Large intestine (tissue), 3 donors: ENCODE measurements at regions not wholly inside any gene's neighbourhood (a gene's known extent, or its start where the extent isn't known, plus 50 kb on each side); places are given as distances from the start of the nearest gene placed in this dataset.

Experiments used
- DNase-seq, 2 donors: peaks; one replicate each; pipeline versions ENCODE4 v3.0.0 to v3.0.0-alpha.2; 2013
- H3K27ac ChIP-seq: one replicate; pipeline ENCODE4 v1.5.1; 2013; ENCODE audit warnings: low read length
- H3K27me3 ChIP-seq: 2 replicates; pipeline ENCODE4 v1.6.1; 2013; ENCODE audit warnings: low read length; ENCODE audit not compliant: control insufficient read depth, insufficient read depth
- H3K36me3 ChIP-seq: 2 replicates; pipeline ENCODE4 v1.6.1; 2013; ENCODE audit warnings: low read length; ENCODE audit not compliant: control insufficient read depth, insufficient read depth
- H3K4me1 ChIP-seq: one replicate; pipeline ENCODE4 v1.6.1; 2013; ENCODE audit warnings: low read length; ENCODE audit not compliant: control insufficient read depth, insufficient read depth
- H3K4me3 ChIP-seq: one replicate; pipeline ENCODE4 v1.5.1; 2013; ENCODE audit warnings: low read length
- H3K9me3 ChIP-seq: one replicate; pipeline ENCODE4 v1.6.1; 2013; ENCODE audit warnings: mild to moderate bottlenecking, low read depth, low read length, moderate library complexity; ENCODE audit not compliant: control insufficient read depth
- WGBS: methylation state at CpG from one replicate; pipeline ENCODE4 v1.1.5; 2013; ENCODE audit warnings: low lambda C conversion rate; ENCODE audit not compliant: insufficient coverage; 5-methylcytosine and 5-hydroxymethylcytosine counted together

GRCh38 chr6:2542101-2542857 is 208.4 kb downstream of the MYLK4 start:
- no CpG with 5 or more reads among the region's 8 CpGs for WGBS
- Histone ChIP-seq H3K4me1 (peaks cover 21% of the 10 kb centered on the region), H3K36me3 (no peaks in the 10 kb centered on the region), H3K4me3 (no peak overlapping the region), H3K27me3 (no peaks in the 10 kb centered on the region), H3K9me3 (peaks cover 11% of the 10 kb centered on the region), H3K27ac (peak overlapping the region; percentile 90)
- no peak for DNase-seq

GRCh38 chr6:2536451-2536850 is 214.3 kb downstream of the MYLK4 start:
- peaks cover 4% of the 10 kb centered on the region for H3K9me3 ChIP-seq
- no peaks in the 10 kb centered on the region for H3K27me3 ChIP-seq
- no peaks in the 10 kb centered on the region for H3K36me3 ChIP-seq
- H3K27ac ChIP-seq, result peak overlapping the region; percentile 3
- no CpG with 5 or more reads among the region's 6 CpGs for WGBS
- no peak overlapping the region for H3K4me3 ChIP-seq
- H3K4me1 ChIP-seq, result no peaks in the 10 kb centered on the region
- DNase-seq, result no peak

- H3K4me1 ChIP-seq, result no peaks in the 10 kb centered on the region
- WGBS, result 80% methylated on average over 2 of the region's 8 CpGs
- no peak overlapping the region for H3K27ac ChIP-seq
- no peaks in the 10 kb centered on the region for H3K27me3 ChIP-seq
- no peak for DNase-seq
- H3K4me3 ChIP-seq, result no peak overlapping the region
- H3K36me3 ChIP-seq, result no peaks in the 10 kb centered on the region
- no peaks in the 10 kb centered on the region for H3K9me3 ChIP-seq
Observed at GRCh38 chr6:2535506-2535905, 215.2 kb downstream of the MYLK4 start.

- no CpG with 5 or more reads among the region's 5 CpGs for WGBS
- Histone ChIP-seq H3K36me3 (no peaks in the 10 kb centered on the region), H3K4me3 (no peak overlapping the region)
Observed at GRCh38 chr6:2534406-2535042, 216.2 kb downstream of the MYLK4 start.

GRCh38 chr6:2531426-2532215 is 219.1 kb downstream of the MYLK4 start:
- Histone ChIP-seq H3K4me3 (no peak overlapping the region), H3K27me3 (no peaks in the 10 kb centered on the region), H3K27ac (no peak overlapping the region), H3K9me3 (no peaks in the 10 kb centered on the region), H3K36me3 (no peaks in the 10 kb centered on the region), H3K4me1 (no peaks in the 10 kb centered on the region)
- no peak for DNase-seq
- WGBS, result no CpG with 5 or more reads among the region's 6 CpGs

More at GRCh38 chr6:2534406-2535042, 216.2 kb downstream of the MYLK4 start:
- no peaks in the 10 kb centered on the region for H3K4me1 ChIP-seq
- H3K27me3 ChIP-seq, result no peaks in the 10 kb centered on the region
- no peak for DNase-seq
- no peak overlapping the region for H3K27ac ChIP-seq
- no peaks in the 10 kb centered on the region for H3K9me3 ChIP-seq

- H3K27ac ChIP-seq, result no peak overlapping the region
- H3K4me3 ChIP-seq, result no peak overlapping the region
- DNase-seq, result no peak
- H3K27me3 ChIP-seq, result no peaks in the 10 kb centered on the region
- H3K4me1 ChIP-seq, result no peaks in the 10 kb centered on the region
- 80% methylated on average over 1 of the region's 7 CpGs for WGBS
- H3K36me3 ChIP-seq, result no peaks in the 10 kb centered on the region
- H3K9me3 ChIP-seq, result peaks cover 3% of the 10 kb centered on the region
Observed at GRCh38 chr6:2529211-2529719, 221.5 kb downstream of the MYLK4 start.

- Histone ChIP-seq H3K36me3 (no peaks in the 10 kb centered on the region), H3K4me3 (no peak overlapping the region), H3K4me1 (no peaks in the 10 kb centered on the region), H3K27ac (no peak overlapping the region), H3K27me3 (no peaks in the 10 kb centered on the region), H3K9me3 (peaks cover 3% of the 10 kb centered on the region)
- WGBS, result 53% methylated on average over 2 of the region's 4 CpGs
- no peak for DNase-seq
Observed at GRCh38 chr6:2528156-2528555, 222.6 kb downstream of the MYLK4 start.

- DNase-seq, result no peak
- H3K36me3 ChIP-seq, result no peaks in the 10 kb centered on the region
- peaks cover 3% of the 10 kb centered on the region for H3K9me3 ChIP-seq
- WGBS, result 90% methylated on average over 2 of the region's 3 CpGs
- no peaks in the 10 kb centered on the region for H3K27me3 ChIP-seq
- H3K4me3 ChIP-seq, result no peak overlapping the region
- no peak overlapping the region for H3K27ac ChIP-seq
- no peaks in the 10 kb centered on the region for H3K4me1 ChIP-seq
Observed at GRCh38 chr6:2526766-2527165, 224.0 kb downstream of the MYLK4 start.

GRCh38 chr6:2524090-2524489 is 226.6 kb downstream of the MYLK4 start:
- H3K27me3 ChIP-seq, result no peaks in the 10 kb centered on the region

GRCh38 chr6:2523061-2523460 is 227.7 kb downstream of the MYLK4 start:
- Histone ChIP-seq H3K9me3 (peaks cover 3% of the 10 kb centered on the region), H3K27ac (no peak overlapping the region), H3K36me3 (no peaks in the 10 kb centered on the region), H3K4me1 (no peaks in the 10 kb centered on the region), H3K4me3 (no peak overlapping the region), H3K27me3 (no peaks in the 10 kb centered on the region)
- 83% methylated on average over 2 of the region's 3 CpGs for WGBS
- no peak for DNase-seq

More at GRCh38 chr6:2524090-2524489, 226.6 kb downstream of the MYLK4 start:
- no peak overlapping the region for H3K27ac ChIP-seq
- no peaks in the 10 kb centered on the region for H3K4me1 ChIP-seq
- no peak overlapping the region for H3K4me3 ChIP-seq
- H3K9me3 ChIP-seq, result peaks cover 3% of the 10 kb centered on the region
- DNase-seq, result no peak
- no peaks in the 10 kb centered on the region for H3K36me3 ChIP-seq
